Smooth muscle cell (in vitro differentiated cells): ENCODE measurements at regions not wholly inside any gene's neighbourhood (a gene's known extent, or its start where the extent isn't known, plus 50 kb on each side); places are given as distances from the start of the nearest gene placed in this dataset.
A peak's percentile ranks its signal among the peaks of the same experiment; 100 is the strongest.

Experiments
- DNase-seq: peaks from one replicate; lab custom pipeline; 2025; ENCODE audit not compliant: unreplicated experiment; lab: John Stamatoyannopoulos, UW
- H2AFZ ChIP-seq: fragments of 200-600 bp; sonication (generic); 2 replicates; pipeline ENCODE4 v1.6.0; 2016; ENCODE audit warnings: antibody characterized with exemption, low read depth, mild to moderate bottlenecking
- H3F3A ChIP-seq: fragments of 200-600 bp; sonication (generic); 2 replicates; pipeline ENCODE4 v1.6.0; 2017; ENCODE audit warnings: antibody characterized with exemption, low read depth
- H3K27ac ChIP-seq: fragments of 200-600 bp; sonication (generic); 2 replicates; pipeline ENCODE4 v1.5.1; 2016; ENCODE audit warnings: low read depth, mild to moderate bottlenecking
- H3K27me3 ChIP-seq: fragments of 200-600 bp; sonication (generic); 2 replicates; pipeline ENCODE4 v1.6.1; 2016; ENCODE audit warnings: low read depth, mild to moderate bottlenecking
- H3K36me3 ChIP-seq: fragments of 200-600 bp; sonication (generic); 2 replicates; pipeline ENCODE4 v1.5.1; 2016; ENCODE audit warnings: low read depth
- H3K4me1 ChIP-seq: fragments of 200-600 bp; sonication (generic); 2 replicates; pipeline ENCODE4 v1.5.1; 2016; ENCODE audit warnings: low read depth
- H3K4me2 ChIP-seq: fragments of 200-600 bp; sonication (generic); 2 replicates; pipeline ENCODE4 v1.6.0; 2016; ENCODE audit warnings: mild to moderate bottlenecking
- H3K4me3 ChIP-seq: fragments of 200-600 bp; sonication (generic); 2 replicates; pipeline ENCODE4 v1.5.1; 2016; ENCODE audit warnings: mild to moderate bottlenecking
- H3K79me2 ChIP-seq: fragments of 200-600 bp; sonication (generic); 2 replicates; pipeline ENCODE4 v1.6.0; 2016; ENCODE audit warnings: low read depth, mild to moderate bottlenecking
- H3K9ac ChIP-seq: fragments of 200-600 bp; sonication (generic); 2 replicates; pipeline ENCODE4 v1.6.0; 2016; ENCODE audit warnings: low read depth
- H3K9me3 ChIP-seq: fragments of 200-600 bp; sonication (generic); replicated peaks from 2 replicates; pipeline ENCODE4 v1.5.1; 2016; ENCODE audit warnings: low read depth
- H4K20me1 ChIP-seq: fragments of 200-600 bp; sonication (generic); 2 replicates; pipeline ENCODE4 v1.6.0; 2016; ENCODE audit warnings: low read depth
- WGBS: methylation state at CpG from one replicate; pipeline ENCODE4 v1.1.7; 2016; ENCODE audit warnings: low lambda C conversion rate; 5-methylcytosine and 5-hydroxymethylcytosine counted together
- TF ChIP-seq, protein P1 (sequence below): fragments of 200-600 bp; sonication (generic); IDR thresholded peaks from 2 replicates; pipeline ENCODE4 v1.5.1; 2017; ENCODE audit warnings: borderline replicate concordance, mild to moderate bottlenecking, antibody characterized with exemption; ENCODE audit not compliant: insufficient read depth, poor library complexity, severe bottlenecking

DNA sequence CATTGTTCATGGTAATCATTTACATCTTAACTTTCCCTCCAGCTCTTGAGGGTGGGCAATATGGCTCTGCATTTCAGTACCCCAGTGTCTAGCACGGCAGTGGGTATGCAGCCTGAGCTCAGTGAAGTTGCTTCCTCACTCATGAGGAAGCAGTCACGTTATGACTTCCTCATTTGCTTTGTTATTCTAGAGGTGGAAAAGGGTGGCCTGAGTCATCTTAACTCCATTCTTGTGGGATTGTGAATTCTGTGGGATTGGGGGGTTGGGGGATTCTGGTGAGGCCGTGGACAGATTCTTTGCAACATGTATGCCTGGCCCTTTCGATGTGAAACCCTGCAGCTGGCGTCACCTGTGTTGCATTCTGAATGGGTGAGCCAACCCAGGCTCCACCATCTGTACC lies 406.7 kb upstream of the ZNF507 start:
- Histone ChIP-seq H3K27me3 (no peaks in the 10 kb centered on the region), H3K79me2 (no peaks in the 10 kb centered on the region), H2AFZ (no peak overlapping the region), H3K4me1 (no peaks in the 10 kb centered on the region), H3K36me3 (no peaks in the 10 kb centered on the region), H3K9me3 (no peaks in the 10 kb centered on the region), H3K27ac (no peak overlapping the region), H3F3A (no peaks in the 10 kb centered on the region), H3K9ac (no peak overlapping the region), H4K20me1 (no peaks in the 10 kb centered on the region), H3K4me2 (no peak overlapping the region), H3K4me3 (no peak overlapping the region)
- WGBS, result 86% methylated on average over 5 of the region's 5 CpGs
- no peak for DNase-seq
- TF ChIP-seq, protein P1, sequence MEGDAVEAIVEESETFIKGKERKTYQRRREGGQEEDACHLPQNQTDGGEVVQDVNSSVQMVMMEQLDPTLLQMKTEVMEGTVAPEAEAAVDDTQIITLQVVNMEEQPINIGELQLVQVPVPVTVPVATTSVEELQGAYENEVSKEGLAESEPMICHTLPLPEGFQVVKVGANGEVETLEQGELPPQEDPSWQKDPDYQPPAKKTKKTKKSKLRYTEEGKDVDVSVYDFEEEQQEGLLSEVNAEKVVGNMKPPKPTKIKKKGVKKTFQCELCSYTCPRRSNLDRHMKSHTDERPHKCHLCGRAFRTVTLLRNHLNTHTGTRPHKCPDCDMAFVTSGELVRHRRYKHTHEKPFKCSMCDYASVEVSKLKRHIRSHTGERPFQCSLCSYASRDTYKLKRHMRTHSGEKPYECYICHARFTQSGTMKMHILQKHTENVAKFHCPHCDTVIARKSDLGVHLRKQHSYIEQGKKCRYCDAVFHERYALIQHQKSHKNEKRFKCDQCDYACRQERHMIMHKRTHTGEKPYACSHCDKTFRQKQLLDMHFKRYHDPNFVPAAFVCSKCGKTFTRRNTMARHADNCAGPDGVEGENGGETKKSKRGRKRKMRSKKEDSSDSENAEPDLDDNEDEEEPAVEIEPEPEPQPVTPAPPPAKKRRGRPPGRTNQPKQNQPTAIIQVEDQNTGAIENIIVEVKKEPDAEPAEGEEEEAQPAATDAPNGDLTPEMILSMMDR, result no peak

DNA sequence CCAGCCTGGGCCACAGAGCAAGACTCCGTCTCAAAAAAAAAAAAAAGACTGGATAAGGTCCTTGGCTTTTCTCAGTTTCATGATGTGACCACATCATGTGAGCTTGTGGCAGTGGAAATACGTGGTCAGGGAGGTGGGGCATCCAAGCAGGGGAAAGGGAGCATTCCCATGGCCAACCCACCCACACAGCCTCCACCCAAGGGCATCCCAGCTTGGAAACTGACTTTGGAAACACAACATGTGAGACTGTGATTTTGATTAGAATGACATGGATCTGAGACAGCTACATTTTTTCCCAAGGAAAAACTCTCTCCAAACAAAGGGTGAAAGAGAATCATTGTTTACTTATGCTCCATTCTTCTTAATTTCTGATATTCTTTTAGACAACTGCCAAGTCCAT lies 405.0 kb upstream of the ZNF507 start:
- TF ChIP-seq, protein P1, result no peak
- no peak overlapping the region for H3K9ac ChIP-seq
- no peak overlapping the region for H2AFZ ChIP-seq
- H3K36me3 ChIP-seq, result no peaks in the 10 kb centered on the region
- H3K27me3 ChIP-seq, result no peaks in the 10 kb centered on the region
- H3K4me3 ChIP-seq, result no peak overlapping the region
- no peaks in the 10 kb centered on the region for H3F3A ChIP-seq
- 97% methylated on average over 2 of the region's 2 CpGs for WGBS
- H3K79me2 ChIP-seq, result no peaks in the 10 kb centered on the region
- DNase-seq, result no peak
- no peak overlapping the region for H3K4me2 ChIP-seq
- H3K4me1 ChIP-seq, result no peaks in the 10 kb centered on the region
- H3K9me3 ChIP-seq, result no peaks in the 10 kb centered on the region
- no peaks in the 10 kb centered on the region for H4K20me1 ChIP-seq
- no peak overlapping the region for H3K27ac ChIP-seq

DNA sequence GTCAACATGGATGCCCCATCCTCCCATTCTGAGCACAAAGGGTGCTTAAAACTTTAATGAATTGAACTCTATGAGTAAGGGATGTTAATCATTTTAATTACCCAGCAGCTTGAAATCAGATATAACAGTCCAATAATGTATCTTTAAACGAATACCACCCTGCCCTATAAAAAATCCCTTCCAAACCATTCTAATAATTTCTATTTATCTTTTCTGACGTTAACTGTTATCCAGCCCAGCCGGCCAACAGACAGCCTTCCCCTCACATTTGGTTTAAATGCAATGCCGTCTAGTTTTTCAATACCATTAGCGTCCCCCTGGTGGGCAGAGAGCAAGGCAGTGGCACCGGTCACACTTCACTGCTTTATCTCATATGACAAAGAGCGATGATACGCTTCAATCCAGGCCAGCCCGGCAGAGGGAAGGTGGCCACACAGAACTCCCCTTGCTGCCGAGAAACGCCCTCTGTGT lies 402.2 kb upstream of the ZNF507 start:
- no peaks in the 10 kb centered on the region for H4K20me1 ChIP-seq
- H3K27ac ChIP-seq, result no peak overlapping the region
- H3K9ac ChIP-seq, result no peak overlapping the region
- no peaks in the 10 kb centered on the region for H3K79me2 ChIP-seq
- no peak overlapping the region for H2AFZ ChIP-seq
- H3F3A ChIP-seq, result no peaks in the 10 kb centered on the region
- TF ChIP-seq, protein P1, result peak; percentile 10
- no peak overlapping the region for H3K4me2 ChIP-seq
- H3K9me3 ChIP-seq, result no peaks in the 10 kb centered on the region
- no peaks in the 10 kb centered on the region for H3K36me3 ChIP-seq
- DNase-seq, result no peak
- H3K4me1 ChIP-seq, result no peaks in the 10 kb centered on the region
- H3K4me3 ChIP-seq, result no peak overlapping the region
- WGBS, result 61% methylated on average over 11 of the region's 11 CpGs
- no peaks in the 10 kb centered on the region for H3K27me3 ChIP-seq

DNA sequence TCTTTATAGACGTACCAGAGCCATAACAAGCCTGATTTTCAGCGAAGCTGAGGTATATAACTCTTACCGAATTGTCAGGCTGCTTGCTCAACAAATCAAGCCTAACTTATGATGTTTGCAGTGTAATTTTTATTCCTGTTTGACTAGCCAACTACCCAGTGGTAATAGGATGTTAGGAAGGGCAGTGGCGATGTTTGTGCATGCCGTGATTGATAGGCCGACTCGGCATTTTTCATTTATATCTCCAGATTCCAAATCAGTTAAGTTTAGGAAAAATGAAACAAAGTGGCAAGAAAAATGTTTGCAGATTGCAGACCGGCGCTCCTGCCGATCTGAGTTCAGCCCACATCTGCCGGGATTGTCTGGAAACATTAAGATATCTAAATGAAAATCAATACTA lies 401.6 kb upstream of the ZNF507 start:
- no peaks in the 10 kb centered on the region for H3K4me1 ChIP-seq
- no peak overlapping the region for H3K4me3 ChIP-seq
- no peaks in the 10 kb centered on the region for H3F3A ChIP-seq
- no peaks in the 10 kb centered on the region for H3K9me3 ChIP-seq
- no peaks in the 10 kb centered on the region for H4K20me1 ChIP-seq
- H3K4me2 ChIP-seq, result no peak overlapping the region
- no peak for DNase-seq
- TF ChIP-seq, protein P1, result no peak
- H3K27ac ChIP-seq, result no peak overlapping the region
- no peaks in the 10 kb centered on the region for H3K27me3 ChIP-seq
- H3K79me2 ChIP-seq, result no peaks in the 10 kb centered on the region
- WGBS, result 90% methylated on average over 11 of the region's 11 CpGs
- H3K36me3 ChIP-seq, result no peaks in the 10 kb centered on the region
- H3K9ac ChIP-seq, result no peak overlapping the region
- no peak overlapping the region for H2AFZ ChIP-seq
